T-cell (primary cell): ENCODE measurements at regions not wholly inside any gene's neighbourhood (a gene's known extent, or its start where the extent isn't known, plus 50 kb on each side); places are given as distances from the start of the nearest gene placed in this dataset.

Source experiments
- ATAC-seq, 4 experiments: fragments of 200-7000 bp in 3 of 4; fragments of 150-1000 bp in 1 of 4; cut with Tn5 transposase; replicated peaks in 1 of 4; 1 replicate in 3 of 4; 2 replicates in 1 of 4; pipeline ENCODE4 v1.10.0; 2021; ENCODE audit warnings: moderate library complexity in 3 of 4, mild to moderate bottlenecking in 2 of 4, moderate number of reproducible peaks in 1 of 4
- CTCF ChIA-PET, 2 donors: fragments of 300-600 bp; sonication (Branson Sonifier 250); formaldehyde crosslinking; loops; one replicate each; lab custom pipeline; 2022; ENCODE audit warnings: antibody characterized with exemption in 2 of 2; lab: Charles Lee
- POLR2A ChIA-PET, 2 donors: fragments of 300-600 bp; sonication (Branson Sonifier 250); formaldehyde crosslinking; loops; one replicate each; lab custom pipeline; 2022; ENCODE audit warnings: antibody characterized with exemption in 2 of 2; lab: Charles Lee
- DNase-seq, 35 experiments: peaks; one replicate each; pipeline versions ENCODE4 v3.0.0 to v3.0.0-alpha.2; 2013 to 2023
- H3K27ac ChIP-seq: one replicate; pipeline ENCODE4 v1.5.1; 2013; ENCODE audit warnings: low read length
- H3K27me3 ChIP-seq, 2 experiments: replicated peaks in 1 of 2; 1 replicate in 1 of 2; 2 replicates in 1 of 2; pipeline versions ENCODE4 v1.6.1 to v1.7.0; 2013; ENCODE audit warnings: low read length in 1 of 2, mixed read lengths in 1 of 2; ENCODE audit not compliant: control insufficient read depth in 2 of 2, insufficient read depth in 2 of 2; ENCODE audit errors: extremely low read depth in 1 of 2
- H3K36me3 ChIP-seq, 2 donors: 1 replicate in 1 of 2; 2 replicates in 1 of 2; pipeline versions ENCODE4 v1.6.1 to v1.7.0; 2013; ENCODE audit warnings: low read length in 1 of 2; ENCODE audit not compliant: control insufficient read depth in 2 of 2, insufficient read depth in 1 of 2; ENCODE audit errors: extremely low read depth in 1 of 2
- H3K4me1 ChIP-seq, 2 experiments: 1 replicate in 1 of 2; 2 replicates in 1 of 2; pipeline versions ENCODE4 v1.6.1 to v1.7.0; 2013; ENCODE audit warnings: low read length in 2 of 2, mixed read lengths in 1 of 2; ENCODE audit not compliant: insufficient read depth in 2 of 2, control insufficient read depth in 1 of 2; ENCODE audit errors: extremely low read depth in 1 of 2
- H3K4me3 ChIP-seq, 2 donors: 1 replicate in 1 of 2; 2 replicates in 1 of 2; pipeline versions ENCODE4 v1.5.1 to v1.7.0; 2013; ENCODE audit warnings: mild to moderate bottlenecking in 2 of 2, low read length in 1 of 2, moderate library complexity in 1 of 2; ENCODE audit not compliant: control insufficient read depth in 1 of 2; ENCODE audit errors: extremely low read depth in 1 of 2
- H3K9me3 ChIP-seq: 2 replicates; pipeline ENCODE4 v1.7.0; 2013
- H3K27ac Mint-ChIP-seq, 2 donors: one replicate each; pipeline ENCODE4 v1.8.0; 2020 to 2021; ENCODE audit warnings: mild to moderate bottlenecking in 2 of 2, mixed read lengths in 2 of 2
- H3K27me3 Mint-ChIP-seq, 2 donors: one replicate each; pipeline ENCODE4 v1.8.0; 2021 to 2022; ENCODE audit warnings: mixed read lengths in 2 of 2
- H3K36me3 Mint-ChIP-seq: one replicate; pipeline ENCODE4 v1.8.0; 2021; ENCODE audit warnings: mixed read lengths
- H3K4me1 Mint-ChIP-seq, 3 donors: one replicate each; pipeline ENCODE4 v1.8.0; 2020 to 2022; ENCODE audit warnings: mixed read lengths in 3 of 3, mild to moderate bottlenecking in 1 of 3
- H3K4me3 Mint-ChIP-seq, 3 donors: one replicate each; pipeline ENCODE4 v1.8.0; 2020 to 2022; ENCODE audit warnings: mild to moderate bottlenecking in 3 of 3, mixed read lengths in 3 of 3, moderate library complexity in 3 of 3
- H3K9me3 Mint-ChIP-seq, 3 donors: one replicate each; pipeline ENCODE4 v1.8.0; 2020 to 2022; ENCODE audit warnings: mixed read lengths in 3 of 3
- WGBS: methylation state at CpG from one replicate; pipeline ENCODE4 v1.1.5; 2013; ENCODE audit warnings: missing lambda C conversion rate; ENCODE audit not compliant: insufficient coverage; 5-methylcytosine and 5-hydroxymethylcytosine counted together

DNA sequence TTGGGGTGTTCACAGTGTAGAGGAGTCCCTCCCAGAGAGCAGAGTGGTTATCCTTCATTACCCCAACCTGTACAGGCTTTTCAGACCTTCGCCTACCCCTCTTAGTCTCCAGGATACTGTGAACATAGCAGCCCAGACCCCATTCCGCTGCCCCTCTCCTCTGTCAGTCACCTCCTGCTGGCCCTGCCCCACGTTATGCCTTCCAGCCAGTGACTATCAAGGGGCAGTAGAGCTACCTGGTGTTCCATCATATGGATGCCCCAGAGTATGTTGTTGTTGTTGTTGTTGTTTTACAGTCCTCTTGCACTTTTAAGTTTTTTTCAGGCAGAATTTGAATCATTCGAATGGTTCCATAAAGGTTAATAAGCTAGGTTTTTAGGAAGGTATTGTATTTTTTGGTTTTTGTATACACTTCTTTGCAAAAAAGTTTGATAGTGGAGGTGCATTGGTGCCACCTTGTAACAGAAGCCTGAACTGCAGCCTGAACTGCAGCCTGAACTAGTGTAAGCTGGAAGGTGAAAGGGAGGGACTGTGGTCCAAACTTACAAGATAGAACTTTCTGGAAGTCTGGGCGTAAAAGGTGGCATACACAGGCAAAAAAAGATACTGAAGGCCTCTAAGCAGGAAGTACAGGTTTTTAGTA, 101.4 kb upstream of the RAB40AL start:
- DNase-seq (peak in 9 of 35 experiments; percentile 0 to 26 (median 5)), ATAC-seq (no peak)
- ChIA-PET POLR2A (no interaction called here), CTCF (no interaction called here)
- Histone ChIP-seq H3K4me3 (no peak overlapping the region), H3K9me3 (no peaks in the 10 kb centered on the region), H3K27ac (no peak overlapping the region), H3K27me3 (no peaks in the 10 kb centered on the region), H3K36me3 (peaks cover 0 to 3% of the 10 kb centered on the region in 2 donors), H3K4me1 (no peaks in the 10 kb centered on the region)
- H3K4me3 Mint-ChIP-seq = no peak overlapping the region
- no peaks in the 10 kb centered on the region for H3K4me1 Mint-ChIP-seq
- H3K27ac Mint-ChIP-seq = no peak overlapping the region
- WGBS = no CpG with 5 or more reads among the region's 5 CpGs
- H3K27me3 Mint-ChIP-seq = peaks cover 0 to 11% of the 10 kb centered on the region in 2 donors
- H3K36me3 Mint-ChIP-seq = peaks cover 13% of the 10 kb centered on the region
- no peaks in the 10 kb centered on the region for H3K9me3 Mint-ChIP-seq

DNA sequence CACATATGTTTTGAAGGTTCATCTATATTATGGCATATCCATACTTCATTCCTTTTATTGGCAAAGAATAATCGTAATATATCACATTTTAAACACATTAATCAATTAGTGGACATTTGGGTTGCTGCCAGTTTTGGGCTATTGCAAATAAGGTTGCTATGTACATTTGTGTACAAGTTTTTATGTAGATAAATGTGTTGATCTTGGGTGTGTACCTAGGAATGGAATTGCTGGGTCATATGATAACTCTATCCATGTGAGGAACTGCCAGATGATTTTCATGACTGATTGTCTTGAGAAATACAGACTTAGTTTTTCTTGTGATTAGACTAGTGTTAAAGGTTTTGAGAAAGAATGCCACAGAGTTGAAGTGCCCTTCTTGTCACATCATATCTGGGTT, 99.2 kb upstream of the RAB40AL start:
- Histone ChIP-seq H3K27me3 (no peaks in the 10 kb centered on the region), H3K4me3 (no peak overlapping the region), H3K36me3 (peaks cover 0 to 3% of the 10 kb centered on the region in 2 donors), H3K4me1 (no peaks in the 10 kb centered on the region), H3K9me3 (no peaks in the 10 kb centered on the region), H3K27ac (no peak overlapping the region)
- H3K27ac Mint-ChIP-seq = no peak overlapping the region
- no peak for DNase-seq
- peaks cover 5% of the 10 kb centered on the region for H3K36me3 Mint-ChIP-seq
- CTCF ChIA-PET = no interaction called here
- H3K4me3 Mint-ChIP-seq = no peak overlapping the region
- no CpG with 5 or more reads among the region's 1 CpG for WGBS
- no peak for ATAC-seq
- H3K9me3 Mint-ChIP-seq = no peaks in the 10 kb centered on the region
- POLR2A ChIA-PET = no interaction called here
- peaks cover 0 to 11% of the 10 kb centered on the region in 2 donors for H3K27me3 Mint-ChIP-seq
- no peaks in the 10 kb centered on the region for H3K4me1 Mint-ChIP-seq

DNA sequence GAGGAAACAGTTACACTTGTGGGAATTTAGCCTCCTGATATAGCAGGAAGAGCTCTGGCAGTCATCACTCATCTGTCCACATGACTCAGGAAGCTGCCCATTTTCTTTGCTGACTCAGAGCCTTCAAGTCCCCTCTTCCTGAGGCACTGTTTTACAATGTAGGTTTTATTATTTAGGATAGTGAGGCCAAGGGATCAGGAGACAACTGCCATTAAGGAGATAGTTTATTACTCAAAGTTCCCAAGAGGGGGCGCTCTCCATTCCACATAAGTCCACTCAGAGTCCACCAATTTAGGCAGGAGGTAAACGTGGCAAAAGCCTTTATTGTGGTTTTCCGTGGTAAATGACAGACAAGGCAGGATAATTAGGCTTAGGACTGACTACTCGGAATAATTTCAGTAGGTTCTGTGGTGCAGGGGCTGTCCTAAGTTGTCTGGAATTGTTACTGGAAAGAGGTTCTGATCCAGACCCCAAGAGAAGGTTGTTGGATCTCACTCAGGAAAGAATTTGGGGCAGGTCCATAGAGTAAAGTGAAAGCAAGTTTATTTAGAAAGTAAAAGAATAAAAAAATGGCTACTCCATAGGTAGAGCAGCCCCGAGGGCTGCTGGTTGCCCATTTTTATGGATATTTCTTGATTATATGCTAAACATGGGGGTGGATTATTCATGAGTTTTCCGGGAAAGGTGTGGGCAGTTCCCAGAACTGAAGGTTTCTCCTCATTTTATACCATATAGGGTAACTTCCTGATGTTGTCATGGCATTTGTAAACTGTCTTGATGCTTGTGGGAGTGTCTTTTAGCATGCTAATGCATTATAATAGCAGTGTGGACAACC, 96.0 kb upstream of the RAB40AL start:
- Mint-ChIP-seq H3K4me3 (no peak overlapping the region), H3K27me3 (peaks cover 0 to 6% of the 10 kb centered on the region in 2 donors), H3K9me3 (no peaks in the 10 kb centered on the region), H3K36me3 (peaks cover 8% of the 10 kb centered on the region), H3K27ac (no peak overlapping the region), H3K4me1 (no peaks in the 10 kb centered on the region)
- no peaks in the 10 kb centered on the region for H3K9me3 ChIP-seq
- H3K4me1 ChIP-seq = no peaks in the 10 kb centered on the region
- H3K27ac ChIP-seq = no peak overlapping the region
- peaks cover 0 to 3% of the 10 kb centered on the region in 2 donors for H3K36me3 ChIP-seq
- peak in 1 of 35 experiments; percentile 5 for DNase-seq
- CTCF ChIA-PET = interaction anchor here in 1 of 2 donors (0.6 kb wide), 1 partner anchor 685 kb away, joined by 4 read pairs; the partner anchor contains the start of gene BEX5
- no peaks in the 10 kb centered on the region for H3K27me3 ChIP-seq
- POLR2A ChIA-PET = no interaction called here
- no peak overlapping the region for H3K4me3 ChIP-seq
- ATAC-seq = no peak
- no CpG with 5 or more reads among the region's 6 CpGs for WGBS

DNA sequence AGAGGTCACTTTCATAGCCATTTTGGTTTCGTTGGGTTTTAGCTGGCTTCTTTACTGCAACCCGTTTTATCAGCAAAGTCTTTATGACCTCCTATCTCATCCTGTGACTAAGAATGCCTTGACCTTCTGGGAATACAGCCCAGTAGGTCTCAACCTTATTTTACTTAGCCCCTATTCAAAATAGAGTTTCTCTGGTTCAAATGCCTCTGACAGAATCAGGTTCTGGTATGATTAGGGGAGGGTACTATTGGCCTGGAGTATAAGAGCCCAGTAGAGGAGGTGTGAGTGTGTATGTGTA, 95.4 kb upstream of the RAB40AL start:
- no peaks in the 10 kb centered on the region for H3K4me1 Mint-ChIP-seq
- ChIA-PET CTCF (no interaction called here), POLR2A (no interaction called here)
- Histone ChIP-seq H3K4me3 (no peak overlapping the region), H3K27me3 (no peaks in the 10 kb centered on the region), H3K4me1 (no peaks in the 10 kb centered on the region), H3K36me3 (peaks cover 0 to 3% of the 10 kb centered on the region in 2 donors), H3K27ac (no peak overlapping the region), H3K9me3 (no peaks in the 10 kb centered on the region)
- H3K4me3 Mint-ChIP-seq = no peak overlapping the region
- no peak overlapping the region for H3K27ac Mint-ChIP-seq
- no peaks in the 10 kb centered on the region for H3K9me3 Mint-ChIP-seq
- peaks cover 8% of the 10 kb centered on the region for H3K36me3 Mint-ChIP-seq
- no peak for DNase-seq
- 76% methylated on average over 2 of the region's 2 CpGs for WGBS
- peaks cover 0 to 6% of the 10 kb centered on the region in 2 donors for H3K27me3 Mint-ChIP-seq
- no peak for ATAC-seq

DNA sequence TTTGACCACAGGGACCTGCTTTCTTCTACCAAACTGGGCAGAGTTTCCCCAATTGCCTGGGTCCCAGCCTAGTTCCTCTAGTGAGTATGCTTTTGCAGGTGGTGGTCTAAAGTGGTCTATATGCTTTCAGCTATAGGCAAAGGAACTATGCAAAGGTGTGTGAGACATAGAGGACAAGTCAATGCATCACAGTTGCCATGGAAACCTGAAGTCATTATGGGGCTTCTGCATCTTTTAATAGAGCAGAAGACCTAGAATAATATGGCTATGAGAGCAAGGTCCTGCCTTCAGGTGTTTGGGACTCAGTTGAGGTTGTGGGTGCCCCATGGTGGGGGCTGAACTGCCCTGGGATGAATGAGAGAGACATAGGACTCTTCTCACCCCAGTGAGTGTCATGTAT, 92.1 kb upstream of the RAB40AL start:
- Mint-ChIP-seq H3K9me3 (no peaks in the 10 kb centered on the region), H3K27ac (no peak overlapping the region), H3K36me3 (peaks cover 5% of the 10 kb centered on the region), H3K27me3 (no peaks in the 10 kb centered on the region), H3K4me1 (no peaks in the 10 kb centered on the region), H3K4me3 (no peak overlapping the region)
- Histone ChIP-seq H3K9me3 (no peaks in the 10 kb centered on the region), H3K27me3 (no peaks in the 10 kb centered on the region), H3K4me3 (no peak overlapping the region), H3K36me3 (peaks cover 0 to 3% of the 10 kb centered on the region in 2 donors), H3K27ac (no peak overlapping the region), H3K4me1 (no peaks in the 10 kb centered on the region)
- POLR2A ChIA-PET = interaction anchor here in 1 of 2 donors (0.6 kb wide), 1 partner anchor 1498 kb away, joined by 3 read pairs; no protein-coding TSS in a partner anchor
- CTCF ChIA-PET = no interaction called here
- DNase-seq (no peak), ATAC-seq (no peak)

DNA sequence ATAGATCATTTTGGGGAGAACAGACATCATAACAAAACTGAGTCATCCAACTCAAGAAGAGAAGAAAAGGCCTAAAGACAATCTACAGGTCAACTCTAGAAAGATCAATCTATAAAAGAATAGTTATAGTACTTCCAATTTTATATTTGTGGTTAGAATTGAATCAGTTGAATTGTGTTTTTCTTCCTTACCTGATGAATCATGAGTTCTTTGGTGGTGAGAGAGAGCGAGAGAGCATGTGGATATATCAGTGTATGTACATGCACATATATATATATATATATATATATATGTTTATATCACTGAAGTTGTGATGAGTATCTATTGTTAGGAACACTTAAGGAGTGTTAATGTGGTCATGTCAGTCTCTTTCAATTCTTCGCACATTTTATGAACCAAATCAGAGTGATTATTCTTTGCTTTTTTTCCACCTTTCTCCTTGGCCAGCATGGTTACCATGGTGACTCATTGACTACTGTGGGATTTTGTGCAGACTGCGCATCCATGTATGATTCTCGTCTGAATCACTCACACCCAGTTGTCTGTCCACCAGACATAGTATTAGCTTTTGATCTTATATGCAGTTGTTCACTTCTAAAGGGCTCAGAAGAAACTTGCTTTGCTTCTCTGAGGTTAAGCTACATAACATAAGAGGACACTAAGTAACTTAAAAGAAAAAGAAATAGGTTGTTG, 90.4 kb upstream of the RAB40AL start:
- no peak overlapping the region for H3K27ac Mint-ChIP-seq
- Histone ChIP-seq H3K36me3 (no peaks in the 10 kb centered on the region), H3K27ac (no peak overlapping the region), H3K4me3 (no peak overlapping the region), H3K4me1 (no peaks in the 10 kb centered on the region), H3K27me3 (no peaks in the 10 kb centered on the region), H3K9me3 (no peaks in the 10 kb centered on the region)
- no peaks in the 10 kb centered on the region for H3K27me3 Mint-ChIP-seq
- WGBS = no CpG with 5 or more reads among the region's 4 CpGs
- POLR2A ChIA-PET = no interaction called here
- no peak overlapping the region for H3K4me3 Mint-ChIP-seq
- peaks cover 5% of the 10 kb centered on the region for H3K36me3 Mint-ChIP-seq
- no peaks in the 10 kb centered on the region for H3K4me1 Mint-ChIP-seq
- no peaks in the 10 kb centered on the region for H3K9me3 Mint-ChIP-seq
- CTCF ChIA-PET = no interaction called here
- no peak for DNase-seq
- ATAC-seq = no peak
